ENCODE measurements at regions not wholly inside any gene's neighbourhood (a gene's known extent, or its start where the extent isn't known, plus 50 kb on each side); places are given as distances from the start of the nearest gene placed in this dataset.
"Not testable (repeated sequence)": the region's sequence is repeated elsewhere in the genome, so short reads cannot be mapped to it uniquely, and the experiment has no call there.

DNA sequence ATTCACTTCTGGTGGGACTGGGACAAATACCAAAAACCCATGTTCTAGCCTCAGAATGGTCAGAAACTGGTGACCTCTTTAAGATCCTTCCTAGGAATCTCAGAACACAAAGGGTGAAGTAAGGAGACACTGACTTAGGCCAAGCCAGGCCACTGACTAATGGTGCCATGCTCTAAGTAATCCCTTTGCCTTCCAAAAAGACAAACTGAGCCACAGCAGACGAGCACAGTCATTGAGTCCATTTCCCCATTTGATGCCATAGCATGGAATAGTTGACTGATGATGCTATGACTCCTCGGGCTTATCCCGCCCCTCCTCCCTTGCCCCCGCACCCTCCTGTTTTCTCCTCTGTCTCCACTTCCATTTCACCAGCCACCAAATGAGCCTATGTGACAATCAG, 145.8 kb upstream of the ZNF648 start:
- no peak for DNase-seq
- Histone ChIP-seq H3K9me3 (ENCODE audit: severe bottlenecking) (no peaks in the 10 kb centered on the region), H3K4me3 (ENCODE audit: low read depth, low read length) (no peak overlapping the region), H3K36me3 (no peaks in the 10 kb centered on the region), H3K27me3 (ENCODE audit: insufficient read depth, low read depth, severe bottlenecking) (no peaks in the 10 kb centered on the region), H3K27ac (no peak overlapping the region)
- TF ChIP-seq, protein P1, sequence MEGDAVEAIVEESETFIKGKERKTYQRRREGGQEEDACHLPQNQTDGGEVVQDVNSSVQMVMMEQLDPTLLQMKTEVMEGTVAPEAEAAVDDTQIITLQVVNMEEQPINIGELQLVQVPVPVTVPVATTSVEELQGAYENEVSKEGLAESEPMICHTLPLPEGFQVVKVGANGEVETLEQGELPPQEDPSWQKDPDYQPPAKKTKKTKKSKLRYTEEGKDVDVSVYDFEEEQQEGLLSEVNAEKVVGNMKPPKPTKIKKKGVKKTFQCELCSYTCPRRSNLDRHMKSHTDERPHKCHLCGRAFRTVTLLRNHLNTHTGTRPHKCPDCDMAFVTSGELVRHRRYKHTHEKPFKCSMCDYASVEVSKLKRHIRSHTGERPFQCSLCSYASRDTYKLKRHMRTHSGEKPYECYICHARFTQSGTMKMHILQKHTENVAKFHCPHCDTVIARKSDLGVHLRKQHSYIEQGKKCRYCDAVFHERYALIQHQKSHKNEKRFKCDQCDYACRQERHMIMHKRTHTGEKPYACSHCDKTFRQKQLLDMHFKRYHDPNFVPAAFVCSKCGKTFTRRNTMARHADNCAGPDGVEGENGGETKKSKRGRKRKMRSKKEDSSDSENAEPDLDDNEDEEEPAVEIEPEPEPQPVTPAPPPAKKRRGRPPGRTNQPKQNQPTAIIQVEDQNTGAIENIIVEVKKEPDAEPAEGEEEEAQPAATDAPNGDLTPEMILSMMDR (IDR thresholded peaks at IDR 0.05; ENCODE audit: low read depth, low read length) = no peak

DNA sequence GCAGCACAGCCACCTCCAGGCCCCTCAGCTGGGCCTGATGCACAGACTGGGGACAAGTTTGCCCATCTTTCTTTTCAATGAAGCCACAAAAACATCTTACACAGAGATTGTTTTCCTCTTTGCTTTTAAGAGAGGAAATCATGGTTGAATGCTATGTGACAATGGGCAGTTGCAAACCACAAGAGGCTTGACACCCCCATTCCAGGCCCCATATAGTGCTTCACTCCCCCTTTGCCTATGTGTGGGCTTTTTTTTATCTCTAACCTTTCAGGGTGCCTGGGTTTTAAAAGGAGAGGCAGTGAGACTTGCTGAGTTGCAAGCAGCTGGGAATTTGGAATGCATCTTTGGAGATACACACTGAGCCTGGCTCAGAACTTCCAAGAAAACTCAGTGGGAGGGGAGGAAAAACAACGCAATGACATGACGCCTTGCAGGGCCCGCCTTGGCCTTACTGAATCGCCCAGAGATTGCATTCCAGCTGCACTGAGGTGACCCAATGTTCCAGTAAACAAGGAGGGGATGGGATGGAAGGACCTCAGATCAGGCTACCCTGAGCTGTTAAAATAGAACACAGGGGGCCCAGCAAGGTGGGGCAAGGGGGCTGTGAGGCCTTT, 145.2 kb upstream of the ZNF648 start:
- DNase-seq = no peak
- no peak overlapping the region for H3K4me3 ChIP-seq (ENCODE audit: low read depth, low read length)
- no peaks in the 10 kb centered on the region for H3K9me3 ChIP-seq (ENCODE audit: severe bottlenecking)
- TF ChIP-seq, protein P1 (IDR thresholded peaks at IDR 0.05; ENCODE audit: low read depth, low read length) = no peak
- no peak overlapping the region for H3K27ac ChIP-seq
- no peaks in the 10 kb centered on the region for H3K27me3 ChIP-seq (ENCODE audit: insufficient read depth, low read depth, severe bottlenecking)
- H3K36me3 ChIP-seq = no peaks in the 10 kb centered on the region

DNA sequence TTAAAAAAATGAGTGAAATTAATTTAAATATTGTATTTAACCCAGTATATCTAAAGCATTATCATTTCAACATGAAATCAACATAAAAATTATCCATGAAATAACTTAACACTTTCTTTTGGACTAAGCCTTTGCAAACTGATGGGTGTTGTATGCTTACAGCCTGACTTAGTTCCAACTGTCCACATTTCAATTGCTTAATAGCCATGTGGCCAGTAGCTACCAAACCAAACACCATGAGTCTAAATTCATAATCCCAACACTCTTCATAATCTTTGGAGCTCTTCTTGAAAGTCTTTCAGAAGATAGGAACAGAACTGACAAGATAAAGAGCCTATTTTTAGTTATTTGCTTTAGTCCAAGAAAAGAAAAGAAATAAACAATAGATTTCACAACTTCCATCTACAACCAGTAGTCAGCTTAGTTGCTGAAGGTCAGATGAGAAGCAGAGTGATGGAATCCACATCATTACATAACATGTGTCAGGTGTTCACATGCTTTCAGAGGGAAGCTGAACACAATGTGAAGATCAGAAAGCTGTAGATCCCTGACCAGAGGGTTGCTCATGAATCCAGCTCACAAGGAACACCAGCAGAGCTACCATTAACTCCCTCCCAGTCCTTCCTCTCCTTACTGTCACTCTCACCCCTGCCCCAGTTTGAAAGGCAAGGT, 144.0 kb upstream of the ZNF648 start:
- Histone ChIP-seq H3K27ac (no peak overlapping the region), H3K36me3 (no peaks in the 10 kb centered on the region), H3K9me3 (ENCODE audit: severe bottlenecking) (no peaks in the 10 kb centered on the region), H3K27me3 (ENCODE audit: insufficient read depth, low read depth, severe bottlenecking) (no peaks in the 10 kb centered on the region), H3K4me3 (ENCODE audit: low read depth, low read length) (no peak overlapping the region)
- TF ChIP-seq, protein P1 (IDR thresholded peaks at IDR 0.05; ENCODE audit: low read depth, low read length) = no peak
- no peak for DNase-seq

DNA sequence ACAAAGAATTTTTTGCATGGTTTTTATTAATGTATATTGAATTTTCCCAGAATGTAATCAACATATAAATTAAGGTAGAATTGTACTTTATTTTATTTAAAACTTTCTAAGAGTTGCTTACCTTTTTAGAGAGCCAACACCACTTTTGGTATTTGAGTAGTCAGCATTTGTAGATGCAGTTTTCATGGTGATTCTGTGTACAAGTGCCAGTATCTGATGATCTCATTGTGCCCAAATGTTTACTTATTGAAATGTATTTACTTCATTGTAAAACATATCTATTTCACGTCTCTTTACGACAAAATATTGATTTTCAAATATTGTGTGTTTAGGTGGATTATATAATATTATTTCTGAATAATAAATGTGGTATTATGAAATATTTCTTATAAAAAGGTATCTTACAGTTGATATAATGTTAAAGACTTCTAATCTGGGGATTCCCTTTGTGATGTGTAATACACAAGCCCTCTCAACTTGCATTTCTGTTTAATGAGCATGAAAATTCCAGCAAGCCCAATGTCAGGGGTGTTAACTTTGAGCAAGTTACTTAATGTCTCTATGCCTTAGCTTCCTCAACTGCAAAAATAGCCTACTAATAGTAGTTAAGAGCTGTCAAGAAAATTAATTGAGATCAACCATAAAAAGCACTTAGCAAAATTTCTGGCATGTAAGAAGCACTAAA, 141.8 kb upstream of the ZNF648 start:
- Histone ChIP-seq H3K36me3 (no peaks in the 10 kb centered on the region), H3K4me3 (ENCODE audit: low read depth, low read length) (no peak overlapping the region), H3K27ac (no peak overlapping the region), H3K27me3 (ENCODE audit: insufficient read depth, low read depth, severe bottlenecking) (no peaks in the 10 kb centered on the region), H3K9me3 (ENCODE audit: severe bottlenecking) (no peaks in the 10 kb centered on the region)
- TF ChIP-seq, protein P1 (IDR thresholded peaks at IDR 0.05; ENCODE audit: low read depth, low read length) = no peak
- DNase-seq = no peak

DNA sequence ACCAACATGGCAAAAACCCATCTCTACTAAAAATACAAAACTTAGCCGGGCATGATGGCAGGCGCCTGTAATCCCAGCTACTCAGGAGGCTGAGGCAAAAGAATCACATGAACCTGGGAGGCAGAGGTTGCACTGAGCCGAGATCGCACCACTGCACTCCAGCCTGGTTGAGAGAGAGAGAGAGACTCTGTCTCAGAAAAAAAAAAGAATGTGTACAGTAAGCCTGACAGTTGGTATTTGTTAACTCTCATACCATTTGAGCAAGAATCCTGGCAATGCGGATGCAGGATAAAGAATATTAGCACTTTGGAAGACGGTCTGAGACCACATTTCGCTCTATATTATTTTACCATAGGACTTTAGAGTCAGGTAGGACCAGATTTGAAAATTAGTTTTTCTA, 140.0 kb upstream of the ZNF648 start:
- not testable (repeated sequence) for H3K27ac ChIP-seq; H3K4me3 ChIP-seq (ENCODE audit: low read depth, low read length); H3K9me3 ChIP-seq (ENCODE audit: severe bottlenecking); H3K27me3 ChIP-seq (ENCODE audit: insufficient read depth, low read depth, severe bottlenecking); H3K36me3 ChIP-seq; DNase-seq

DNA sequence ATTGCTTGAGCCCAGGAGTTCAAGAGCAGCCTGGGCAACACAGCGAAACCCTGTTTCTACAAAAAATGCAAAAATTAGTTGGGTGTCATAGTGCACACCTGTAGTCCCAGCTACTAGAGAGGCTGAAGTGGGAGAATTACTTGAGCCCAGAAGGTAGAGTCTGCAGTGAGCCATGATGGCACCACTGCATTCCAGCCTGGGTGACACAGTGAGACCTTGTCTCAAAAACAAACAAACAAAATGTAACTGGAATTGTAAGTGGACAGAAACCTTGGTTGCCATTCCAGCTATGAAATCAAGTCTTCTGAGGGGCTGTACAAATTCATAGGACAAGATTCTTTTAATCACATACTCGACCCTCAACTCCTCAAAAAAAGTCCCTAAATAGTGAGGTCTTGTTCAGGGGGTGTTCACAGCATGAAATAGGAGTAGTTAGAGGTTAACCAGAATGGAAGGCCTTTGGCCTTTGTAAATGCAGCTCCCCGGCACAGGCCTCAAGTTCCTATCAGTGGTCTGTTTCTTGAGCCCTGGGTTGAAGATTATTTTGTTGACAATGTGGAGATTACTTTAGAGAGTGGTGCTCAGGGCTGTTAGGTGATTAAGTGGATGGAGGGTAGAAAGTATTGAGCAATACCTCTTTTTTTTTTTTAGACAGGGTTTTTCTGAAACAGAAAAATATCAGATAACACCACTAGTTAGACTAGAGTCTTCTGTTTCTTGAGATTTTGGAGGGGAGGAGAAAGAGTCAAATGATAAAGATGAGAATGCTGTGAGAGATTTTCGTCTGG, 138.7 kb upstream of the ZNF648 start:
- Histone ChIP-seq H3K9me3 (ENCODE audit: severe bottlenecking) (no peaks in the 10 kb centered on the region), H3K27ac (no peak overlapping the region), H3K27me3 (ENCODE audit: insufficient read depth, low read depth, severe bottlenecking) (no peaks in the 10 kb centered on the region), H3K36me3 (no peaks in the 10 kb centered on the region), H3K4me3 (ENCODE audit: low read depth, low read length) (no peak overlapping the region)
- DNase-seq = no peak
- TF ChIP-seq, protein P1 (IDR thresholded peaks at IDR 0.05; ENCODE audit: low read depth, low read length) = no peak
